GM04503 (cell line): ENCODE measurements at regions not wholly inside any gene's neighbourhood (a gene's known extent, or its start where the extent isn't known, plus 50 kb on each side); places are given as distances from the start of the nearest gene placed in this dataset.

ENCODE experiments used
- DNase-seq: peaks from one replicate; pipeline ENCODE4 v3.0.0-alpha.2; 2012; ENCODE audit warnings: low read depth

GRCh38 chr2:114134146-114134545, 244.3 kb downstream of the ACTR3 start:
- no peak for DNase-seq

GRCh38 chr2:114139542-114139941, 249.7 kb downstream of the ACTR3 start:
- DNase-seq: no peak

- no peak for DNase-seq
These were observed 266.6 kb downstream of the ACTR3 start for GRCh38 chr2:114156366-114157056.

GRCh38 chr2:114157057-114157385, 267.1 kb downstream of the ACTR3 start:
- DNase-seq: no peak

GRCh38 chr2:114160263-114160981, 270.5 kb downstream of the ACTR3 start:
- no peak for DNase-seq

- DNase-seq: no peak
These were observed 271.5 kb downstream of the ACTR3 start for GRCh38 chr2:114161371-114161770.

- DNase-seq: no peak
These were observed 274.6 kb upstream of the DPP10 start for GRCh38 chr2:114167799-114168198.

GRCh38 chr2:114170070-114170469, 272.4 kb upstream of the DPP10 start:
- DNase-seq: no peak

GRCh38 chr2:114175507-114175906, 266.9 kb upstream of the DPP10 start:
- DNase-seq: no peak

GRCh38 chr2:114185501-114185900, 256.9 kb upstream of the DPP10 start:
- DNase-seq: no peak

- no peak for DNase-seq
These were observed 250.1 kb upstream of the DPP10 start for GRCh38 chr2:114192362-114192761.

GRCh38 chr2:114201781-114202180, 240.7 kb upstream of the DPP10 start:
- no peak for DNase-seq

GRCh38 chr2:114203679-114204078, 238.8 kb upstream of the DPP10 start:
- DNase-seq: no peak

- no peak for DNase-seq
These were observed 228.6 kb upstream of the DPP10 start for GRCh38 chr2:114213808-114214207.

GRCh38 chr2:114218383-114218782, 224.1 kb upstream of the DPP10 start:
- no peak for DNase-seq

GRCh38 chr2:114219456-114219855, 223.0 kb upstream of the DPP10 start:
- no peak for DNase-seq

GRCh38 chr2:114222344-114222743, 220.1 kb upstream of the DPP10 start:
- no peak for DNase-seq

GRCh38 chr2:114231921-114232320, 210.5 kb upstream of the DPP10 start:
- no peak for DNase-seq

GRCh38 chr2:114237331-114237730, 205.1 kb upstream of the DPP10 start:
- no peak for DNase-seq

GRCh38 chr2:114238910-114239559, 203.4 kb upstream of the DPP10 start:
- DNase-seq: no peak

- no peak for DNase-seq
These were observed 193.8 kb upstream of the DPP10 start for GRCh38 chr2:114248648-114249047.

- no peak for DNase-seq
These were observed 189.7 kb upstream of the DPP10 start for GRCh38 chr2:114252713-114253112.

GRCh38 chr2:114254875-114255274, 187.6 kb upstream of the DPP10 start:
- DNase-seq: no peak
